SK-N-MC (cell line): ENCODE measurements at regions not wholly inside any gene's neighbourhood (a gene's known extent, or its start where the extent isn't known, plus 50 kb on each side); places are given as distances from the start of the nearest gene placed in this dataset.

Experiments used
- EZH2 ChIP-seq: fragments of 200-600 bp; sonication (generic); IDR thresholded peaks from one replicate; pipeline ENCODE4 v1.6.1; 2017; ENCODE audit warnings: antibody characterized with exemption
- POLR2AphosphoS5 ChIP-seq: IDR thresholded peaks from 2 replicates; pipeline ENCODE4 v1.6.1; 2012; ENCODE audit warnings: mild to moderate bottlenecking, low read depth, low read length, borderline replicate concordance

GRCh38 chr7:146028251-146028750, 88.3 kb upstream of the CNTNAP2 start:
- TF ChIP-seq POLR2AphosphoS5, result no peak
- TF ChIP-seq EZH2, result no peak
